ENCODE measurements at regions not wholly inside any gene's neighbourhood (a gene's known extent, or its start where the extent isn't known, plus 50 kb on each side); places are given as distances from the start of the nearest gene placed in this dataset.
"Not testable (repeated sequence)": the region's sequence is repeated elsewhere in the genome, so short reads cannot be mapped to it uniquely, and the experiment has no call there.

GRCh38 chr10:47711428-47711827, 52.0 kb downstream of the SYT15B start:
- not testable (repeated sequence) for H3K4me3 Mint-ChIP-seq; DNase-seq (ENCODE audit: low spot score); H3K27ac Mint-ChIP-seq; H3K36me3 Mint-ChIP-seq (ENCODE audit: low read depth); H3K4me1 Mint-ChIP-seq (ENCODE audit: low read depth); H3K27me3 Mint-ChIP-seq (ENCODE audit: low read depth); H3K9me3 Mint-ChIP-seq

- H3K4me3 Mint-ChIP-seq; H3K27ac Mint-ChIP-seq; H3K4me1 Mint-ChIP-seq (ENCODE audit: low read depth); H3K36me3 Mint-ChIP-seq (ENCODE audit: low read depth); H3K9me3 Mint-ChIP-seq; DNase-seq (ENCODE audit: low spot score); H3K27me3 Mint-ChIP-seq (ENCODE audit: low read depth): not testable (repeated sequence)
Observed at GRCh38 chr10:47710443-47710842, 52.9 kb downstream of the SYT15B start.

GRCh38 chr10:47705698-47706414, 57.5 kb downstream of the SYT15B start:
- H3K4me3 Mint-ChIP-seq = peak overlapping the region; percentile 57
- not testable (repeated sequence) for H3K4me1 Mint-ChIP-seq (ENCODE audit: low read depth); H3K9me3 Mint-ChIP-seq; H3K36me3 Mint-ChIP-seq (ENCODE audit: low read depth); H3K27me3 Mint-ChIP-seq (ENCODE audit: low read depth)
- H3K27ac Mint-ChIP-seq = peak overlapping the region; percentile 49
- peak; percentile 65 for DNase-seq (ENCODE audit: low spot score)

GRCh38 chr10:47701285-47701684, 62.1 kb downstream of the SYT15B start:
- not testable (repeated sequence) for DNase-seq (ENCODE audit: low spot score); H3K27ac Mint-ChIP-seq; H3K36me3 Mint-ChIP-seq (ENCODE audit: low read depth); H3K9me3 Mint-ChIP-seq; H3K4me1 Mint-ChIP-seq (ENCODE audit: low read depth); H3K4me3 Mint-ChIP-seq; H3K27me3 Mint-ChIP-seq (ENCODE audit: low read depth)

- not testable (repeated sequence) for DNase-seq (ENCODE audit: low spot score)
Observed at GRCh38 chr10:47699854-47700253, 63.5 kb downstream of the SYT15B start.

GRCh38 chr10:47696170-47696569, 67.2 kb downstream of the SYT15B start:
- not testable (repeated sequence) for H3K9me3 Mint-ChIP-seq; H3K4me1 Mint-ChIP-seq (ENCODE audit: low read depth); H3K36me3 Mint-ChIP-seq (ENCODE audit: low read depth); H3K27me3 Mint-ChIP-seq (ENCODE audit: low read depth); H3K27ac Mint-ChIP-seq; DNase-seq (ENCODE audit: low spot score); H3K4me3 Mint-ChIP-seq

More at GRCh38 chr10:47699854-47700253, 63.5 kb downstream of the SYT15B start:
- H3K4me1 Mint-ChIP-seq (ENCODE audit: low read depth); H3K9me3 Mint-ChIP-seq; H3K36me3 Mint-ChIP-seq (ENCODE audit: low read depth); H3K27ac Mint-ChIP-seq; H3K4me3 Mint-ChIP-seq: not testable (repeated sequence)
- peaks cover 11% of the 10 kb centered on the region for H3K27me3 Mint-ChIP-seq (ENCODE audit: low read depth)

GRCh38 chr10:47695149-47695548, 68.2 kb downstream of the SYT15B start:
- not testable (repeated sequence) for H3K36me3 Mint-ChIP-seq (ENCODE audit: low read depth); H3K27ac Mint-ChIP-seq; H3K4me1 Mint-ChIP-seq (ENCODE audit: low read depth); H3K27me3 Mint-ChIP-seq (ENCODE audit: low read depth); H3K4me3 Mint-ChIP-seq; DNase-seq (ENCODE audit: low spot score); H3K9me3 Mint-ChIP-seq

GRCh38 chr10:47690304-47690703, 73.1 kb downstream of the SYT15B start:
- not testable (repeated sequence) for H3K36me3 Mint-ChIP-seq (ENCODE audit: low read depth); H3K9me3 Mint-ChIP-seq; H3K4me1 Mint-ChIP-seq (ENCODE audit: low read depth); DNase-seq (ENCODE audit: low spot score); H3K27ac Mint-ChIP-seq; H3K27me3 Mint-ChIP-seq (ENCODE audit: low read depth); H3K4me3 Mint-ChIP-seq

- not testable (repeated sequence) for H3K36me3 Mint-ChIP-seq (ENCODE audit: low read depth); H3K4me3 Mint-ChIP-seq; H3K27me3 Mint-ChIP-seq (ENCODE audit: low read depth); DNase-seq (ENCODE audit: low spot score); H3K4me1 Mint-ChIP-seq (ENCODE audit: low read depth); H3K9me3 Mint-ChIP-seq; H3K27ac Mint-ChIP-seq
Observed at GRCh38 chr10:47683826-47684475, 79.4 kb downstream of the SYT15B start.

GRCh38 chr10:47681638-47681990, 81.8 kb downstream of the SYT15B start:
- H3K9me3 Mint-ChIP-seq; H3K36me3 Mint-ChIP-seq (ENCODE audit: low read depth); H3K4me1 Mint-ChIP-seq (ENCODE audit: low read depth); DNase-seq (ENCODE audit: low spot score); H3K27ac Mint-ChIP-seq; H3K27me3 Mint-ChIP-seq (ENCODE audit: low read depth); H3K4me3 Mint-ChIP-seq: not testable (repeated sequence)

GRCh38 chr10:47680848-47681637, 82.3 kb downstream of the SYT15B start:
- not testable (repeated sequence) for H3K4me1 Mint-ChIP-seq (ENCODE audit: low read depth); H3K9me3 Mint-ChIP-seq; DNase-seq (ENCODE audit: low spot score); H3K36me3 Mint-ChIP-seq (ENCODE audit: low read depth); H3K4me3 Mint-ChIP-seq; H3K27ac Mint-ChIP-seq; H3K27me3 Mint-ChIP-seq (ENCODE audit: low read depth)

- not testable (repeated sequence) for H3K4me1 Mint-ChIP-seq (ENCODE audit: low read depth); H3K9me3 Mint-ChIP-seq; DNase-seq (ENCODE audit: low spot score); H3K4me3 Mint-ChIP-seq; H3K27ac Mint-ChIP-seq; H3K36me3 Mint-ChIP-seq (ENCODE audit: low read depth); H3K27me3 Mint-ChIP-seq (ENCODE audit: low read depth)
Observed at GRCh38 chr10:47676102-47676501, 87.3 kb downstream of the SYT15B start.

GRCh38 chr10:47675577-47675976, 87.8 kb downstream of the SYT15B start:
- not testable (repeated sequence) for H3K36me3 Mint-ChIP-seq (ENCODE audit: low read depth); H3K4me3 Mint-ChIP-seq; H3K27me3 Mint-ChIP-seq (ENCODE audit: low read depth); H3K9me3 Mint-ChIP-seq; H3K27ac Mint-ChIP-seq; DNase-seq (ENCODE audit: low spot score); H3K4me1 Mint-ChIP-seq (ENCODE audit: low read depth)

GRCh38 chr10:47673128-47673527, 90.3 kb downstream of the SYT15B start:
- H3K4me1 Mint-ChIP-seq (ENCODE audit: low read depth); DNase-seq (ENCODE audit: low spot score); H3K9me3 Mint-ChIP-seq; H3K36me3 Mint-ChIP-seq (ENCODE audit: low read depth); H3K4me3 Mint-ChIP-seq; H3K27ac Mint-ChIP-seq; H3K27me3 Mint-ChIP-seq (ENCODE audit: low read depth): not testable (repeated sequence)
